GM21619 (cell line): ENCODE measurements at regions not wholly inside any gene's neighbourhood (a gene's known extent, or its start where the extent isn't known, plus 50 kb on each side); places are given as distances from the start of the nearest gene placed in this dataset.
"Not testable (repeated sequence)": the region's sequence is repeated elsewhere in the genome, so short reads cannot be mapped to it uniquely, and the experiment has no call there.

ENCODE experiments used
- ATAC-seq: cut with Tn5 transposase; IDR thresholded peaks from one replicate; pipeline ENCODE4 v1.9.1; 2021; ENCODE audit not compliant: unreplicated experiment

DNA sequence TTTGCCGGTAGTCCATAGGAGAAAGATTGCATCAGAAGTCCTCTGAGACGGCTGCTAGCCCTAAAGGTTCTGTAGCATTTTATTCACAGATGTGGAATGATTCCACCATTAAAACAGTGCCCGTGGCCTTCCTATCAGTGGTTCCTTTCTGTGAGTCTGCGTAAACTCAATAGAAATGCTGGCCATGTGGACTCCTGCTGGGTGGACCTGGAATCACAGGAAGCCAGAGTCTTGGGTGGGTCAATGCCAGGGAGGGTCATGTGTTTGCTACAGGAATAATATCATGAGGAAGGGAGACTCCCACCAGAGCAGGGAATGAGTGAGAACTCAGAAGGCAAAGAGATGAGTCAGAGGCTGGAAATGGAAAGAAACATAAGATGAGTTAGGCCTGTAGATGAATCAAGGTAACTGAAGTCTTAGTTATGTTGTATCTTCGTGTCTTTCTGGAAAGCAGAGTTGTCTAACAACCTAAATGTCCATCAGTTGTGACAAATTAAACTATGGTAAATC is 410.4 kb upstream of the AUTS2 start:
- no peak for ATAC-seq

DNA sequence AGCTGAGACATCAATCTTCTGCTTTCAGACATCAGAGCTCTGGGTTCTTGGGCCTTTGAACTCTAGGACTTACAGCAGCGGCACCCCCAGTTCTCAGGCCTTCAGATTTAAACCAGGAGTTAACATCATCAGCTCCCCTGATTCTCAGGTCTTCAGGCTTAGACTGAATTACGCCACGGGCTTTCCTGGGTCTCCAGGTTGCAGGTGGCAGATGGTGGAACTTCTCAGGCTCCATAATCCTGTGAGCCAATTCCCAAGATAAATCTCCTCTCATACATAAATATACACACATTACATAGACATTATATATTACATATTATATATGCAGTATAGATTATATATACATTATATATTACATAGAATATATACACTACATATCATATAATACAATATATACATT is 408.9 kb upstream of the AUTS2 start:
- ATAC-seq: no peak

GRCh38 chr7:69190025-69190424 is 408.2 kb upstream of the AUTS2 start:
- no peak for ATAC-seq

GRCh38 chr7:69190763-69191162 is 407.5 kb upstream of the AUTS2 start:
- ATAC-seq: no peak

DNA sequence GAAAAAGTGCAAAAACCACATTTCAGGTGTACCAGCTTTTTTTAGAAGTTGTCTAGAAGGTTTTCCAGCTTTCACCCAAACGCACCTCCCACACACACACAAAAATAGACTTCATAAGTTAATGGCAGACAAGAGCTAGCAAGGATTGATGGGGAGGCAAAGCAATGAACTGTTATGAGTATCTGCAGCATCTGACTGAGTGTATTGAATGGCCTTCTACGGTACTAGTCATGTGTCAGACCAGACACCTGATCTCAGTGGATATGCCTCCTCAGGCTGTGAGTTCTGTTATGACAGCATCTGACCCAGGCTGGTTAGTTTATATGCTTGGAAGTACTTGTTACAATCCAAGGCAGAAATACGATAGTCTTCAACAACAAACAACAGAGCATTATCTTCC is 406.1 kb upstream of the AUTS2 start:
- ATAC-seq: no peak

DNA sequence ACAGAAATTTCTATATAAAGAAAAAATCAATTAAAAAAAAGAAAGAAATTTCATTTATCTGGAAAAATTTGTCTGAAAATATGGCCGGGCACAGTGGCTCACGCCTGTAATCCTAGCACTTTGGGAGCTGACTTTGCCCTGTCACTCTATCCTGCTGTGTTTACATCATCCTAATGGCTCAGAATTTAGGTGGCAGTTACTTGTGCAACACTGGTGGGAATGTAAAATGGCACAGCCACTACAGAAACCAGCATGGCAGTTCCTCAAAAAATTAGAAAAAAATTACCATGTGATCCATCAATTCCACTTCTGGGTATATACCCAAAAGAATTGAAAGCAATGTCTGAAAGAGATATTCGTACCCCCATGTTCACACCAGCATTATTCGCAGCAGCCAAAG is 405.2 kb upstream of the AUTS2 start:
- ATAC-seq: no peak

- no peak for ATAC-seq
These were observed 401.7 kb upstream of the AUTS2 start for GRCh38 chr7:69196593-69196992.

GRCh38 chr7:69198250-69198649 is 400.0 kb upstream of the AUTS2 start:
- no peak for ATAC-seq

- no peak for ATAC-seq
These were observed 399.2 kb upstream of the AUTS2 start for GRCh38 chr7:69199041-69199440.

GRCh38 chr7:69199661-69200060 is 398.6 kb upstream of the AUTS2 start:
- ATAC-seq: no peak

GRCh38 chr7:69203871-69204270 is 394.4 kb upstream of the AUTS2 start:
- no peak for ATAC-seq

GRCh38 chr7:69204943-69205342 is 393.3 kb upstream of the AUTS2 start:
- ATAC-seq: no peak

GRCh38 chr7:69205581-69205980 is 392.7 kb upstream of the AUTS2 start:
- no peak for ATAC-seq

- no peak for ATAC-seq
These were observed 390.0 kb upstream of the AUTS2 start for GRCh38 chr7:69208276-69208675.

DNA sequence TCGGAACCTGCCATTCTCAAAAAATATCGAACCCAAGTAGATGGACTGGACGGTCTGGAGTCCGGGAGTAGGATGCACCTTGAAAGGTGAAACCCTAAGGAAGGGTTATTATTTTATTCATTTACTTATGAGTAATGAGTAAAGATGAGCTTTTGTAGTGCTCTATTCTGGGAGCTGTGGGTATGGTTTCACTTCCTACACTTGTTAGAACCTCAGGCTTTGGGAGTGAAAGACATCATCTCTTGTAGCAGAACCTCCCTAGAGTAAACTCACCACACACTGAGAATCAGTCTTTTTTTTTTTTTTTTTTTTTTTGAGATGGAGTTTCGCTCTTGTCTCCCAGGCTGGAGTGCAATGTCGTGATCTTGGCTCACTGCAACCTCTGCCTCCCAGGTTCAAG is 389.4 kb upstream of the AUTS2 start:
- peak; percentile 92 for ATAC-seq

GRCh38 chr7:69211336-69211735 is 386.9 kb upstream of the AUTS2 start:
- no peak for ATAC-seq

- no peak for ATAC-seq
These were observed 386.5 kb upstream of the AUTS2 start for GRCh38 chr7:69211739-69212138.

GRCh38 chr7:69213878-69214277 is 384.4 kb upstream of the AUTS2 start:
- ATAC-seq: no peak

- ATAC-seq: not testable (repeated sequence)
These were observed 382.8 kb upstream of the AUTS2 start for GRCh38 chr7:69215516-69215915.

GRCh38 chr7:69217516-69218350 is 380.5 kb upstream of the AUTS2 start:
- no peak for ATAC-seq

- ATAC-seq: no peak
These were observed 379.7 kb upstream of the AUTS2 start for GRCh38 chr7:69218576-69218975.

DNA sequence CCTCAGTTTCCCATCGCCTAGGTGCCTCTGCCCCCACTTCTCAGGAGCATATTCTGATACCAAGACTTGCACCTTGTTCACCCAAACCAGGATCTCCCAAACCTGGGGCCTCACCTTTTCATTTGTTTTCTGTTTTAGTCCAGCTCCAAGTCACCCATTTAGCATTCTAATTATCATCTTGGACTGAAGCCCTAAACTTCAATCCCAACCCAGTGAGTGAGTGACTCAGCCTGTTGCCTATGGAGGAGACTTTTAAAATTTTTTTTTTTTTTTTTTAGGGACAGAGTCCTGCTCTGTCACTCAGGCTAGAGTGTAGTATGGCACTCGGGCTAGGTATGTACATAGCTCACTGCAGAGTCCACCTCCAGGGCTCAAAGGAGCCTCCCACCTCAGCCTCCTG is 378.9 kb upstream of the AUTS2 start:
- no peak for ATAC-seq
